Glomerular endothelial cell (primary cell): ENCODE measurements at regions not wholly inside any gene's neighbourhood (a gene's known extent, or its start where the extent isn't known, plus 50 kb on each side); places are given as distances from the start of the nearest gene placed in this dataset.

Source experiments
- DNase-seq: peaks from one replicate; pipeline ENCODE4 v3.0.0-alpha.2; 2011; ENCODE audit warnings: low read depth, low spot score; ENCODE audit errors: extremely low read depth

- no peak for DNase-seq
Observed at GRCh38 chrX:42530027-42530426, 247.9 kb downstream of the PPP1R2C start.

- no peak for DNase-seq
Observed at GRCh38 chrX:42524379-42524778, 253.6 kb downstream of the PPP1R2C start.

- no peak for DNase-seq
Observed at GRCh38 chrX:42519666-42520231, 258.2 kb downstream of the PPP1R2C start.

GRCh38 chrX:42515939-42516338 is 262.0 kb downstream of the PPP1R2C start:
- no peak for DNase-seq

- no peak for DNase-seq
Observed at GRCh38 chrX:42505016-42505415, 272.9 kb downstream of the PPP1R2C start.

- no peak for DNase-seq
Observed at GRCh38 chrX:42499620-42500019, 278.3 kb downstream of the PPP1R2C start.

- DNase-seq, result no peak
Observed at GRCh38 chrX:42497356-42497755, 280.6 kb downstream of the PPP1R2C start.

GRCh38 chrX:42496239-42496638 is 281.7 kb downstream of the PPP1R2C start:
- no peak for DNase-seq

GRCh38 chrX:42495139-42495538 is 282.8 kb downstream of the PPP1R2C start:
- no peak for DNase-seq

GRCh38 chrX:42491137-42491907 is 286.6 kb downstream of the PPP1R2C start:
- DNase-seq, result no peak

- DNase-seq, result no peak
Observed at GRCh38 chrX:42490111-42490510, 287.9 kb downstream of the PPP1R2C start.

- DNase-seq, result no peak
Observed at GRCh38 chrX:42485601-42486000, 292.4 kb downstream of the PPP1R2C start.

- no peak for DNase-seq
Observed at GRCh38 chrX:42484233-42484632, 293.7 kb downstream of the PPP1R2C start.

GRCh38 chrX:42477396-42477795 is 300.6 kb downstream of the PPP1R2C start:
- no peak for DNase-seq

- DNase-seq, result no peak
Observed at GRCh38 chrX:42472727-42473126, 305.2 kb downstream of the PPP1R2C start.

GRCh38 chrX:42466332-42467046 is 311.5 kb downstream of the PPP1R2C start:
- no peak for DNase-seq

GRCh38 chrX:42465821-42466220 is 312.1 kb downstream of the PPP1R2C start:
- DNase-seq, result no peak

- DNase-seq, result no peak
Observed at GRCh38 chrX:42463706-42464490, 314.1 kb downstream of the PPP1R2C start.

GRCh38 chrX:42462917-42463316 is 315.0 kb downstream of the PPP1R2C start:
- DNase-seq, result no peak

GRCh38 chrX:42460706-42461105 is 317.3 kb downstream of the PPP1R2C start:
- no peak for DNase-seq

GRCh38 chrX:42459735-42460134 is 318.2 kb downstream of the PPP1R2C start:
- DNase-seq, result no peak
